ENCODE measurements at regions not wholly inside any gene's neighbourhood (a gene's known extent, or its start where the extent isn't known, plus 50 kb on each side); places are given as distances from the start of the nearest gene placed in this dataset.

- Histone ChIP-seq H2AFZ (ENCODE audit: low read depth, low read length) (no peak overlapping the region), H3K4me1 (ENCODE audit: insufficient read depth, low read length) (peaks cover 34% of the 10 kb centered on the region), H3K4me2 (ENCODE audit: low read length) (peak overlapping the region; percentile 19), H3K4me3 (ENCODE audit: insufficient read depth, low read depth, low read length) (no peak overlapping the region), H3K27ac (ENCODE audit: low read depth, low read length) (no peak overlapping the region), H3K9me3 (ENCODE audit: insufficient read depth, low read depth, low read length) (no peaks in the 10 kb centered on the region), H4K20me1 (ENCODE audit: insufficient read depth, low read length) (no peaks in the 10 kb centered on the region), H3K79me2 (ENCODE audit: insufficient read depth, low read length) (no peaks in the 10 kb centered on the region), H3K27me3 (ENCODE audit: insufficient read depth, low read length) (no peaks in the 10 kb centered on the region), H3K36me3 (ENCODE audit: insufficient read depth, low read length) (no peaks in the 10 kb centered on the region), H3K9ac (ENCODE audit: low read length) (no peak overlapping the region)
- H3K36me3 Mint-ChIP-seq (ENCODE audit: low read depth, unreplicated experiment), result no peaks in the 10 kb centered on the region
- peaks cover 49% of the 10 kb centered on the region for H3K4me1 Mint-ChIP-seq (ENCODE audit: low read depth, unreplicated experiment)
- no peak overlapping the region for H3K27ac Mint-ChIP-seq (ENCODE audit: unreplicated experiment)
- TF ChIP-seq CTCF (IDR thresholded peaks at IDR 0.05; ENCODE audit: insufficient read depth, low read depth, low read length) (no peak), EZH2 (IDR thresholded peaks at IDR 0.05; ENCODE audit: insufficient read depth, low read length) (no peak)
- H3K4me3 Mint-ChIP-seq (ENCODE audit: unreplicated experiment), result no peak overlapping the region
- no peak for FAIRE-seq
- DNase-seq (ENCODE audit: low read depth), result no peak
- no peaks in the 10 kb centered on the region for H3K9me3 Mint-ChIP-seq (ENCODE audit: unreplicated experiment)
- no peaks in the 10 kb centered on the region for H3K27me3 Mint-ChIP-seq (ENCODE audit: low read depth, unreplicated experiment)
Observed at GRCh38 chr5:89281211-89281610, 398.2 kb upstream of the MEF2C start.

GRCh38 chr5:89280103-89281037, 397.4 kb upstream of the MEF2C start:
- H3K27me3 ChIP-seq (ENCODE audit: insufficient read depth, low read length), result no peaks in the 10 kb centered on the region
- H2AFZ ChIP-seq (ENCODE audit: low read depth, low read length), result no peak overlapping the region
- Mint-ChIP-seq H3K4me1 (ENCODE audit: low read depth, unreplicated experiment) (peaks cover 49% of the 10 kb centered on the region), H3K27ac (ENCODE audit: unreplicated experiment) (no peak overlapping the region), H3K27me3 (ENCODE audit: low read depth, unreplicated experiment) (no peaks in the 10 kb centered on the region), H3K4me3 (ENCODE audit: unreplicated experiment) (no peak overlapping the region), H3K36me3 (ENCODE audit: low read depth, unreplicated experiment) (no peaks in the 10 kb centered on the region), H3K9me3 (ENCODE audit: unreplicated experiment) (no peaks in the 10 kb centered on the region)
- H3K9ac ChIP-seq (ENCODE audit: low read length), result no peak overlapping the region
- H3K27ac ChIP-seq (ENCODE audit: low read depth, low read length), result no peak overlapping the region
- FAIRE-seq (no peak), DNase-seq (ENCODE audit: low read depth) (no peak)
- H3K4me3 ChIP-seq (ENCODE audit: insufficient read depth, low read depth, low read length), result no peak overlapping the region
- peaks cover 34% of the 10 kb centered on the region for H3K4me1 ChIP-seq (ENCODE audit: insufficient read depth, low read length)
- TF ChIP-seq EZH2 (IDR thresholded peaks at IDR 0.05; ENCODE audit: insufficient read depth, low read length) (no peak), CTCF (IDR thresholded peaks at IDR 0.05; ENCODE audit: insufficient read depth, low read depth, low read length) (no peak)
- no peaks in the 10 kb centered on the region for H3K36me3 ChIP-seq (ENCODE audit: insufficient read depth, low read length)
- H3K4me2 ChIP-seq (ENCODE audit: low read length), result no peak overlapping the region
- no peaks in the 10 kb centered on the region for H4K20me1 ChIP-seq (ENCODE audit: insufficient read depth, low read length)
- no peaks in the 10 kb centered on the region for H3K9me3 ChIP-seq (ENCODE audit: insufficient read depth, low read depth, low read length)
- no peaks in the 10 kb centered on the region for H3K79me2 ChIP-seq (ENCODE audit: insufficient read depth, low read length)
